GM12891 (cell line): ENCODE measurements at regions not wholly inside any gene's neighbourhood (a gene's known extent, or its start where the extent isn't known, plus 50 kb on each side); places are given as distances from the start of the nearest gene placed in this dataset.

Experiments used
- DNase-seq: peaks from one replicate; pipeline ENCODE4 v3.0.0; 2011; ENCODE audit warnings: low spot score; ENCODE audit not compliant: insufficient read length
- FAIRE-seq: peaks from 2 replicates; lab custom pipeline; 2011; peaks lifted over from hg19 to GRCh38; lab: Jason Lieb, UNC
- PAX5 ChIP-seq: IDR thresholded peaks from 2 replicates; pipeline ENCODE4 v1.6.1; 2011; ENCODE audit warnings: low read length, moderate library complexity, mild to moderate bottlenecking; ENCODE audit not compliant: insufficient read depth, severe bottlenecking
- POLR2A ChIP-seq: IDR thresholded peaks from 2 replicates; pipeline ENCODE4 v1.6.1; 2011; ENCODE audit warnings: low read depth, low read length, control low read depth
- POLR2AphosphoS5 ChIP-seq: IDR thresholded peaks from 2 replicates; pipeline ENCODE4 v1.6.1; 2011; ENCODE audit warnings: low read depth, low read length, control low read depth
- POU2F2 ChIP-seq: IDR thresholded peaks from 2 replicates; pipeline ENCODE4 v1.6.1; 2011; ENCODE audit warnings: low read depth, mild to moderate bottlenecking, control low read depth, low read length, moderate library complexity
- SPI1 ChIP-seq: IDR thresholded peaks from 2 replicates; pipeline ENCODE4 v1.6.1; 2011; ENCODE audit warnings: low read depth, low read length, control low read depth
- TAF1 ChIP-seq: IDR thresholded peaks from 2 replicates; pipeline ENCODE4 v1.6.1; 2011; ENCODE audit warnings: low read depth, low read length, control low read depth

GRCh38 chr6:7042056-7042653 lies 65.6 kb upstream of the RREB1 start:
- no peak for FAIRE-seq
- DNase-seq, result no peak
- no peak for TF ChIP-seq POLR2AphosphoS5
- TF ChIP-seq SPI1, result peak; percentile 40; the same call in 1 of the 2 replicates

GRCh38 chr6:7042654-7043545 lies 64.9 kb upstream of the RREB1 start:
- TF ChIP-seq PAX5, result no peak
- no peak for TF ChIP-seq POLR2AphosphoS5
- no peak for TF ChIP-seq POU2F2
- TF ChIP-seq TAF1, result no peak
- no peak for TF ChIP-seq POLR2A
- no peak for TF ChIP-seq SPI1
- FAIRE-seq (no peak), DNase-seq (no peak)

GRCh38 chr6:7045331-7045730 lies 62.4 kb upstream of the RREB1 start:
- DNase-seq, result no peak
- no peak for FAIRE-seq
- TF ChIP-seq TAF1 (no peak), SPI1 (no peak), PAX5 (no peak), POLR2A (no peak), POU2F2 (no peak), POLR2AphosphoS5 (no peak)

- FAIRE-seq, result no peak
- no peak for TF ChIP-seq PAX5
- TF ChIP-seq POU2F2, result no peak
- TF ChIP-seq SPI1, result no peak
- TF ChIP-seq TAF1, result no peak
- TF ChIP-seq POLR2A, result no peak
- TF ChIP-seq POLR2AphosphoS5, result no peak
Observed at GRCh38 chr6:7045746-7046145, 62.0 kb upstream of the RREB1 start.

GRCh38 chr6:7047128-7047527 lies 60.6 kb upstream of the RREB1 start:
- no peak for DNase-seq
- FAIRE-seq, result no peak
- TF ChIP-seq PAX5 (no peak), POLR2AphosphoS5 (no peak), TAF1 (no peak), SPI1 (no peak), POU2F2 (no peak), POLR2A (no peak)

More at GRCh38 chr6:7045746-7046145, 62.0 kb upstream of the RREB1 start:
- DNase-seq, result no peak

- FAIRE-seq, result no peak
- DNase-seq, result no peak
- no peak for TF ChIP-seq POLR2A
- TF ChIP-seq TAF1, result no peak
Observed at GRCh38 chr6:7047966-7048365, 59.8 kb upstream of the RREB1 start.

GRCh38 chr6:7048894-7049293 lies 58.9 kb upstream of the RREB1 start:
- FAIRE-seq, result no peak
- DNase-seq, result no peak
- TF ChIP-seq SPI1 (no peak), PAX5 (no peak), TAF1 (no peak), POLR2A (no peak), POU2F2 (no peak), POLR2AphosphoS5 (no peak)

- no peak for DNase-seq
- no peak for FAIRE-seq
- TF ChIP-seq TAF1, result no peak
- TF ChIP-seq POLR2AphosphoS5, result no peak
- TF ChIP-seq SPI1, result no peak
- no peak for TF ChIP-seq PAX5
- TF ChIP-seq POLR2A, result no peak
- no peak for TF ChIP-seq POU2F2
Observed at GRCh38 chr6:7050004-7050403, 57.8 kb upstream of the RREB1 start.

GRCh38 chr6:7050872-7051779 lies 56.6 kb upstream of the RREB1 start:
- DNase-seq (peak; percentile 35), FAIRE-seq (peak; percentile 45)
- TF ChIP-seq SPI1 (no peak), TAF1 (no peak)
